Pancreas (tissue), 10 donors: ENCODE measurements at regions not wholly inside any gene's neighbourhood (a gene's known extent, or its start where the extent isn't known, plus 50 kb on each side); places are given as distances from the start of the nearest gene placed in this dataset.
A peak's percentile ranks its signal among the peaks of the same experiment; 100 is the strongest.

Source experiments
- ATAC-seq, 4 donors: fragments of 200-7000 bp; cut with Tn5 transposase; one replicate each; pipeline versions ENCODE4 v1.8.0 to v1.9.1; 2020; ENCODE audit warnings: mild to moderate bottlenecking in 4 of 4, moderate library complexity in 4 of 4
- DNase-seq, 6 donors: peaks; one replicate each; pipeline ENCODE4 v3.0.0-alpha.2; 2020
- FAIRE-seq: peaks from 2 replicates; lab custom pipeline; 2012; peaks lifted over from hg19 to GRCh38; lab: Jason Lieb, UNC
- H3K27ac ChIP-seq, 4 donors: fragments of 200-600 bp; sonication (generic); 1 replicate in 3 of 4; 2 replicates in 1 of 4; pipeline versions ENCODE4 v1.5.0 to v1.8.0; 2020
- H3K27me3 ChIP-seq, 4 donors: fragments of 200-600 bp; one replicate each; pipeline ENCODE4 v1.8.0; 2021
- H3K36me3 ChIP-seq, 3 donors: fragments of 200-600 bp; sonication (generic) in 1 of 3; one replicate each; pipeline versions ENCODE4 v1.5.0 to v1.8.0; 2020 to 2021
- H3K4me1 ChIP-seq, 3 donors: fragments of 200-600 bp; one replicate each; pipeline ENCODE4 v1.8.0; 2021
- H3K4me3 ChIP-seq, 4 donors: fragments of 200-600 bp; sonication (generic) in 2 of 4; one replicate each; pipeline versions ENCODE4 v1.5.0 to v1.8.0; 2020 to 2021
- H3K9me3 ChIP-seq, 4 donors: fragments of 200-600 bp; one replicate each; pipeline ENCODE4 v1.8.0; 2021
- CTCF ChIP-seq, 4 donors: fragments of 200-600 bp; sonication (generic) in 3 of 4; IDR thresholded peaks; one replicate each; pipeline versions ENCODE4 v1.5.0 to v1.8.0; 2021; ENCODE audit warnings: antibody characterized with exemption in 4 of 4
- WGBS, 2 donors: extraction: QIAGEN DNeasy Blood & Tissue Kit; methylation state at CpG; one replicate each; pipeline ENCODE4 v1.1.7; 2013; 5-methylcytosine and 5-hydroxymethylcytosine counted together
- intact Hi-C, 3 donors: fragments of 100-400 bp; cut with DNase I; formaldehyde crosslinking; loops; one replicate each; pipeline versions ENCODE4 v1.11.1 to v1.14.2; 2022
- donor health status: healthy with polysubstance abuse.
- donor health status: DM: no; HTN: no; CAD: no; lungs with moderate emphysema.
- donor health status: DM: no; HTN: no; CAD: no.
- donor health status: control.
- donor health status: control.
- donor health status: Bipolar disorder and iron deficiency.
- donor health status: DM: yes; HTN: yes; CAD: no.
- donor health status: DM: no; HTN: no; CAD: no.
- donor health status: DM: no; HTN: no; CAD: no.
- donor health status: DM: yes; HTN: yes; CAD: no.

- Histone ChIP-seq H3K4me1 (no peaks in the 10 kb centered on the region), H3K27me3 (no peaks in the 10 kb centered on the region), H3K27ac (no peak overlapping the region), H3K9me3 (no peaks in the 10 kb centered on the region), H3K4me3 (no peak overlapping the region), H3K36me3 (no peaks in the 10 kb centered on the region)
- ATAC-seq (no peak), DNase-seq (no peak), FAIRE-seq (no peak)
- 56 to 73% methylated on average over 5 of the region's 5 CpGs for WGBS, 2 donors
- intact Hi-C loops: no loop called here
- TF ChIP-seq CTCF (IDR thresholded peaks at IDR 0.05): no peak
Measured at GRCh38 chr3:118262800-118263402, 771.7 kb downstream of the IGSF11 start.

- no peak for FAIRE-seq
- Histone ChIP-seq H3K27me3 (no peaks in the 10 kb centered on the region), H3K4me3 (no peak overlapping the region), H3K9me3 (no peaks in the 10 kb centered on the region), H3K27ac (no peak overlapping the region), H3K4me1 (no peaks in the 10 kb centered on the region), H3K36me3 (no peaks in the 10 kb centered on the region)
- TF ChIP-seq CTCF (IDR thresholded peaks at IDR 0.05): no peak
- DNase-seq: no peak
- no peak for ATAC-seq
- intact Hi-C loops: no loop called here
- 61 to 71% methylated on average over 3 of the region's 3 CpGs for WGBS, 2 donors
Measured at GRCh38 chr3:118267588-118267987, 767.1 kb downstream of the IGSF11 start.

- no peaks in the 10 kb centered on the region for H3K4me1 ChIP-seq
- H3K9me3 ChIP-seq: no peaks in the 10 kb centered on the region
- H3K36me3 ChIP-seq: no peaks in the 10 kb centered on the region
- no peak for FAIRE-seq
- no peak overlapping the region for H3K4me3 ChIP-seq
- DNase-seq: peak in 1 of 6 donors; percentile 67
- no peak for ATAC-seq
- H3K27ac ChIP-seq: no peak overlapping the region
- 85 to 94% methylated on average over 37 to 38 of the region's 38 CpGs for WGBS, 2 donors
- no peaks in the 10 kb centered on the region for H3K27me3 ChIP-seq
- no peak for TF ChIP-seq CTCF (IDR thresholded peaks at IDR 0.05)
- intact Hi-C loops: no loop called here
Measured at GRCh38 chr3:118269537-118270125, 765.0 kb downstream of the IGSF11 start.

- H3K4me1 ChIP-seq: no peaks in the 10 kb centered on the region
- FAIRE-seq: no peak
- no peaks in the 10 kb centered on the region for H3K36me3 ChIP-seq
- no peak for ATAC-seq
- DNase-seq: no peak
- H3K4me3 ChIP-seq: no peak overlapping the region
- intact Hi-C loops: no loop called here
- no peaks in the 10 kb centered on the region for H3K27me3 ChIP-seq
- H3K9me3 ChIP-seq: no peaks in the 10 kb centered on the region
- 73 to 80% methylated on average over 2 of the region's 2 CpGs for WGBS, 2 donors
- H3K27ac ChIP-seq: no peak overlapping the region
- TF ChIP-seq CTCF (IDR thresholded peaks at IDR 0.05): no peak
Measured at GRCh38 chr3:118272991-118273390, 761.7 kb downstream of the IGSF11 start.

GRCh38 chr3:118277814-118278213, 756.8 kb downstream of the IGSF11 start:
- Histone ChIP-seq H3K27me3 (no peaks in the 10 kb centered on the region), H3K27ac (no peak overlapping the region), H3K36me3 (no peaks in the 10 kb centered on the region), H3K9me3 (no peaks in the 10 kb centered on the region), H3K4me3 (no peak overlapping the region), H3K4me1 (no peaks in the 10 kb centered on the region)
- no peak for DNase-seq
- WGBS, 2 donors: 73 to 91% methylated on average over 1 of the region's 1 CpG
- FAIRE-seq: no peak
- intact Hi-C loops: no loop called here
- TF ChIP-seq CTCF (IDR thresholded peaks at IDR 0.05): no peak
- no peak for ATAC-seq
